Fibroblast of skin of left quadriceps (primary cell): ENCODE measurements at regions not wholly inside any gene's neighbourhood (a gene's known extent, or its start where the extent isn't known, plus 50 kb on each side); places are given as distances from the start of the nearest gene placed in this dataset.
"Not testable (repeated sequence)": the region's sequence is repeated elsewhere in the genome, so short reads cannot be mapped to it uniquely, and the experiment has no call there.

ENCODE experiments used
- DNase-seq, 2 experiments: peaks; one replicate each; pipeline ENCODE4 v3.0.0-alpha.2; 2013; ENCODE audit warnings: low read depth in 2 of 2

GRCh38 chr3:6418485-6418884 is 442.4 kb upstream of the GRM7 start:
- no peak for DNase-seq

GRCh38 chr3:6421666-6422445 is 439.1 kb upstream of the GRM7 start:
- DNase-seq, result no peak

GRCh38 chr3:6425289-6425820 is 435.6 kb upstream of the GRM7 start:
- DNase-seq, result no peak

GRCh38 chr3:6428276-6428675 is 432.6 kb upstream of the GRM7 start:
- not testable (repeated sequence) for DNase-seq

GRCh38 chr3:6435951-6436350 is 425.0 kb upstream of the GRM7 start:
- no peak for DNase-seq

GRCh38 chr3:6437631-6438030 is 423.3 kb upstream of the GRM7 start:
- DNase-seq, result no peak

GRCh38 chr3:6438031-6438430 is 422.9 kb upstream of the GRM7 start:
- DNase-seq, result no peak

- DNase-seq, result no peak
Observed at GRCh38 chr3:6439226-6439625, 421.7 kb upstream of the GRM7 start.

- no peak for DNase-seq
Observed at GRCh38 chr3:6439824-6440223, 421.1 kb upstream of the GRM7 start.

GRCh38 chr3:6444888-6445658 is 415.8 kb upstream of the GRM7 start:
- DNase-seq, result no peak

- no peak for DNase-seq
Observed at GRCh38 chr3:6447166-6447801, 413.6 kb upstream of the GRM7 start.

- DNase-seq, result no peak
Observed at GRCh38 chr3:6448011-6448410, 412.9 kb upstream of the GRM7 start.

GRCh38 chr3:6449099-6449498 is 411.8 kb upstream of the GRM7 start:
- no peak for DNase-seq

GRCh38 chr3:6452974-6453373 is 407.9 kb upstream of the GRM7 start:
- DNase-seq, result no peak

GRCh38 chr3:6455031-6455430 is 405.9 kb upstream of the GRM7 start:
- DNase-seq, result no peak

- DNase-seq, result no peak
Observed at GRCh38 chr3:6467186-6467585, 393.7 kb upstream of the GRM7 start.

- no peak for DNase-seq
Observed at GRCh38 chr3:6468589-6468988, 392.3 kb upstream of the GRM7 start.

- no peak for DNase-seq
Observed at GRCh38 chr3:6471744-6472143, 389.2 kb upstream of the GRM7 start.

- not testable (repeated sequence) for DNase-seq
Observed at GRCh38 chr3:6490487-6491327, 370.2 kb upstream of the GRM7 start.

- no peak for DNase-seq
Observed at GRCh38 chr3:6491768-6492167, 369.1 kb upstream of the GRM7 start.

- no peak for DNase-seq
Observed at GRCh38 chr3:6492306-6492705, 368.6 kb upstream of the GRM7 start.

- not testable (repeated sequence) for DNase-seq
Observed at GRCh38 chr3:6498944-6499343, 362.0 kb upstream of the GRM7 start.
